ENCODE measurements at regions not wholly inside any gene's neighbourhood (a gene's known extent, or its start where the extent isn't known, plus 50 kb on each side); places are given as distances from the start of the nearest gene placed in this dataset.

DNA sequence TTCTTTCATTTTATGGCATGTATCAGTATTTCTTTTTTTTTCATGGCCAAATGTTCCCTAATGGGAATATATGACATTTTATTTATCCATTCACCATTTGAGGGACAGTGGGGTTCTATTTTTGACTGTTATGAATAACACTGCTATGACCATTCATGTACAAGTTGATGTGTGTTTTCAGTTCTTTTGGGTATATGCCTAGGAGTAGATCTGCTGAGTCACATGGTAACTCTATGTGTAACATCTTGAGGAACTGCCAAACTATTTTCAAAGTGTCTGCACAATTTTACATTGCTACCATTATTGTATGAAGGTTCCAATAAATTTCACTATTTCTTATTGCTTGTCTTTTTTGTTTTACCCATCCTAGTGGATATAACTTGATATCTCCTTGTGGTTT lies 223.0 kb downstream of the TANC2 start:
- H3K4me1 Mint-ChIP-seq, result no peaks in the 10 kb centered on the region
- DNase-seq (ENCODE audit: low spot score) (no peak), ATAC-seq (no peak)
- no peaks in the 10 kb centered on the region for H3K9me3 Mint-ChIP-seq
- H3K36me3 Mint-ChIP-seq, result no peaks in the 10 kb centered on the region
- no peak overlapping the region for H3K27ac Mint-ChIP-seq
- ChIA-PET POLR2A (no interaction called here), CTCF (no interaction called here)
- no peak for TF ChIP-seq ZNF219 (CRISPR knock-in tag; IDR thresholded peaks at IDR 0.05; ENCODE audit: borderline replicate concordance)
- no peak for TF ChIP-seq ZNF263 (CRISPR knock-in tag; IDR thresholded peaks at IDR 0.05; ENCODE audit: low read depth)
- TF ChIP-seq, protein P1, sequence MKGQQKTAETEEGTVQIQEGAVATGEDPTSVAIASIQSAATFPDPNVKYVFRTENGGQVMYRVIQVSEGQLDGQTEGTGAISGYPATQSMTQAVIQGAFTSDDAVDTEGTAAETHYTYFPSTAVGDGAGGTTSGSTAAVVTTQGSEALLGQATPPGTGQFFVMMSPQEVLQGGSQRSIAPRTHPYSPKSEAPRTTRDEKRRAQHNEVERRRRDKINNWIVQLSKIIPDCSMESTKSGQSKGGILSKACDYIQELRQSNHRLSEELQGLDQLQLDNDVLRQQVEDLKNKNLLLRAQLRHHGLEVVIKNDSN (CRISPR knock-in tag; IDR thresholded peaks at IDR 0.05), result no peak
- TF ChIP-seq, protein P2, sequence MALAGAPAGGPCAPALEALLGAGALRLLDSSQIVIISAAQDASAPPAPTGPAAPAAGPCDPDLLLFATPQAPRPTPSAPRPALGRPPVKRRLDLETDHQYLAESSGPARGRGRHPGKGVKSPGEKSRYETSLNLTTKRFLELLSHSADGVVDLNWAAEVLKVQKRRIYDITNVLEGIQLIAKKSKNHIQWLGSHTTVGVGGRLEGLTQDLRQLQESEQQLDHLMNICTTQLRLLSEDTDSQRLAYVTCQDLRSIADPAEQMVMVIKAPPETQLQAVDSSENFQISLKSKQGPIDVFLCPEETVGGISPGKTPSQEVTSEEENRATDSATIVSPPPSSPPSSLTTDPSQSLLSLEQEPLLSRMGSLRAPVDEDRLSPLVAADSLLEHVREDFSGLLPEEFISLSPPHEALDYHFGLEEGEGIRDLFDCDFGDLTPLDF (CRISPR knock-in tag; IDR thresholded peaks at IDR 0.05), result no peak
- TF ChIP-seq, protein P3, sequence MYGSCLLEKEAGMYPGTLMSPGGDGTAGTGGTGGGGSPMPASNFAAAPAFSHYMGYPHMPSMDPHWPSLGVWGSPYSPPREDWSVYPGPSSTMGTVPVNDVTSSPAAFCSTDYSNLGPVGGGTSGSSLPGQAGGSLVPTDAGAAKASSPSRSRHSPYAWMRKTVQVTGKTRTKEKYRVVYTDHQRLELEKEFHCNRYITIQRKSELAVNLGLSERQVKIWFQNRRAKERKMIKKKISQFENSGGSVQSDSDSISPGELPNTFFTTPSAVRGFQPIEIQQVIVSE (CRISPR knock-in tag; IDR thresholded peaks at IDR 0.05; ENCODE audit: borderline replicate concordance), result no peak
- TF ChIP-seq RELA (CRISPR knock-in tag; IDR thresholded peaks at IDR 0.05; ENCODE audit: borderline replicate concordance), result no peak
- H3K27me3 Mint-ChIP-seq (ENCODE audit: low read depth), result no peaks in the 10 kb centered on the region
- H3K4me3 Mint-ChIP-seq, result no peak overlapping the region

DNA sequence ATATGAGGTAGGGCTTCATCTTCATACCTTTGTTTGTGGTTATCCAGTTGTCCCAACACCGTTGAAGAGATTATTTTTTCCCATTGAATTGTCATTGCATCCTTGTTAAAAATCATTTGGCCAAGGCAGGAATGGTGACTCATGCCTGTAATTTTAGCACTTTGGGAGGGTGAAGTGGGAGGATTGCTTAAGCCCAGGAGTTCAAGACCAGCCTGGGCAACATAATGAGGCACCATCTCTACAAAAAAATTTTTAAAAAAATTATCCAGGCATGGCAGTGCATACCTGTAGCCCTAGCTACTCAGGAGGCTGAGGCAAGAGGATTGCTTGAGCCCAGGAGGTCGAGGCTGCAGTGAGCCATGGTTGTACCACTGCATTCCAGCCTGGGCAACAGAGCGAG lies 223.9 kb downstream of the TANC2 start:
- no peaks in the 10 kb centered on the region for H3K27me3 Mint-ChIP-seq (ENCODE audit: low read depth)
- H3K9me3 Mint-ChIP-seq, result no peaks in the 10 kb centered on the region
- TF ChIP-seq, protein P4, sequence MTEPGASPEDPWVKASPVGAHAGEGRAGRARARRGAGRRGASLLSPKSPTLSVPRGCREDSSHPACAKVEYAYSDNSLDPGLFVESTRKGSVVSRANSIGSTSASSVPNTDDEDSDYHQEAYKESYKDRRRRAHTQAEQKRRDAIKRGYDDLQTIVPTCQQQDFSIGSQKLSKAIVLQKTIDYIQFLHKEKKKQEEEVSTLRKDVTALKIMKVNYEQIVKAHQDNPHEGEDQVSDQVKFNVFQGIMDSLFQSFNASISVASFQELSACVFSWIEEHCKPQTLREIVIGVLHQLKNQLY (CRISPR knock-in tag; IDR thresholded peaks at IDR 0.05), result no peak
- TF ChIP-seq, protein P5, sequence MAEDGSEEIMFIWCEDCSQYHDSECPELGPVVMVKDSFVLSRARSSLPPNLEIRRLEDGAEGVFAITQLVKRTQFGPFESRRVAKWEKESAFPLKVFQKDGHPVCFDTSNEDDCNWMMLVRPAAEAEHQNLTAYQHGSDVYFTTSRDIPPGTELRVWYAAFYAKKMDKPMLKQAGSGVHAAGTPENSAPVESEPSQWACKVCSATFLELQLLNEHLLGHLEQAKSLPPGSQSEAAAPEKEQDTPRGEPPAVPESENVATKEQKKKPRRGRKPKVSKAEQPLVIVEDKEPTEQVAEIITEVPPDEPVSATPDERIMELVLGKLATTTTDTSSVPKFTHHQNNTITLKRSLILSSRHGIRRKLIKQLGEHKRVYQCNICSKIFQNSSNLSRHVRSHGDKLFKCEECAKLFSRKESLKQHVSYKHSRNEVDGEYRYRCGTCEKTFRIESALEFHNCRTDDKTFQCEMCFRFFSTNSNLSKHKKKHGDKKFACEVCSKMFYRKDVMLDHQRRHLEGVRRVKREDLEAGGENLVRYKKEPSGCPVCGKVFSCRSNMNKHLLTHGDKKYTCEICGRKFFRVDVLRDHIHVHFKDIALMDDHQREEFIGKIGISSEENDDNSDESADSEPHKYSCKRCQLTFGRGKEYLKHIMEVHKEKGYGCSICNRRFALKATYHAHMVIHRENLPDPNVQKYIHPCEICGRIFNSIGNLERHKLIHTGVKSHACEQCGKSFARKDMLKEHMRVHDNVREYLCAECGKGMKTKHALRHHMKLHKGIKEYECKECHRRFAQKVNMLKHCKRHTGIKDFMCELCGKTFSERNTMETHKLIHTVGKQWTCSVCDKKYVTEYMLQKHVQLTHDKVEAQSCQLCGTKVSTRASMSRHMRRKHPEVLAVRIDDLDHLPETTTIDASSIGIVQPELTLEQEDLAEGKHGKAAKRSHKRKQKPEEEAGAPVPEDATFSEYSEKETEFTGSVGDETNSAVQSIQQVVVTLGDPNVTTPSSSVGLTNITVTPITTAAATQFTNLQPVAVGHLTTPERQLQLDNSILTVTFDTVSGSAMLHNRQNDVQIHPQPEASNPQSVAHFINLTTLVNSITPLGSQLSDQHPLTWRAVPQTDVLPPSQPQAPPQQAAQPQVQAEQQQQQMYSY (CRISPR knock-in tag; IDR thresholded peaks at IDR 0.05), result no peak
- TF ChIP-seq ATF1 (CRISPR knock-in tag; IDR thresholded peaks at IDR 0.05) (no peak), ZNF671 (CRISPR knock-in tag; IDR thresholded peaks at IDR 0.05) (no peak)
- H3K27ac Mint-ChIP-seq, result no peak overlapping the region
- no peak for DNase-seq (ENCODE audit: low spot score)
- H3K36me3 Mint-ChIP-seq, result no peaks in the 10 kb centered on the region
- ATAC-seq, result no peak
- H3K4me1 Mint-ChIP-seq, result no peaks in the 10 kb centered on the region
- ChIA-PET POLR2A (no interaction called here), CTCF (no interaction called here)
- H3K4me3 Mint-ChIP-seq, result no peak overlapping the region

DNA sequence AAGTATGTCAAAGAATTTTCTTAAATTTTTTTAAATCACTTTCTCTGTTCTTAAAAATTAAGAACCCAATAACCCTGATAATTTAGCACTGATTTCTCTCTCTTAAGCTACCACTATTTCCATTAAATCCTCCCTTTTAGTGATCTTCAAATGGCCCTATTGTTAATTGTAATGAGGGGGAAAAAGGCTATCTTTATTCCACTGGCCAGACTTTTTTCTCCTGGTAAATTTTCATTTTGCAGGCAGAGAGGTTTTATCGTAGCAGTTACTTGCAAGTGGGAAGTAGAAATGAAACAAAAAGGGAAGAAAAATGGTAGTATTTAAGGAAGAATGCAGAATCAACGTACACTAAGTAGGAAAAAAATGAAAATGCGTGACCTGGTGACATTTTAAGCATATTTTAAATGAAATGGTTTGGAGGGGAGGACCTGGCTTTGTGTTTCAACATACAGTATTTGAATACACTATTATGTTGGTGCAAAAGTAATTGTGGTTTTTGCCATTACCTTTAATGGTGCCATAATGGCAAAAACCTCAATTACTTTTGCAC lies 224.9 kb downstream of the TANC2 start:
- no peaks in the 10 kb centered on the region for H3K9me3 Mint-ChIP-seq
- DNase-seq (ENCODE audit: low spot score) (no peak), ATAC-seq (no peak)
- ChIA-PET POLR2A (no interaction called here), CTCF (interaction anchor here (0.5 kb wide), 1 partner anchor 29 kb away, joined by 3 read pairs; no protein-coding TSS in a partner anchor)
- H3K4me1 Mint-ChIP-seq, result no peaks in the 10 kb centered on the region
- no peak overlapping the region for H3K4me3 Mint-ChIP-seq
- no peaks in the 10 kb centered on the region for H3K36me3 Mint-ChIP-seq
- H3K27me3 Mint-ChIP-seq (ENCODE audit: low read depth), result no peaks in the 10 kb centered on the region
- no peak overlapping the region for H3K27ac Mint-ChIP-seq
- no peak for TF ChIP-seq MYBL2 (CRISPR knock-in tag; IDR thresholded peaks at IDR 0.05)
- no peak for TF ChIP-seq ELF4 (CRISPR knock-in tag; IDR thresholded peaks at IDR 0.05; ENCODE audit: low read depth)
- no peak for TF ChIP-seq ZBTB21 (CRISPR knock-in tag; IDR thresholded peaks at IDR 0.05; ENCODE audit: borderline replicate concordance)
- TF ChIP-seq, protein P6, sequence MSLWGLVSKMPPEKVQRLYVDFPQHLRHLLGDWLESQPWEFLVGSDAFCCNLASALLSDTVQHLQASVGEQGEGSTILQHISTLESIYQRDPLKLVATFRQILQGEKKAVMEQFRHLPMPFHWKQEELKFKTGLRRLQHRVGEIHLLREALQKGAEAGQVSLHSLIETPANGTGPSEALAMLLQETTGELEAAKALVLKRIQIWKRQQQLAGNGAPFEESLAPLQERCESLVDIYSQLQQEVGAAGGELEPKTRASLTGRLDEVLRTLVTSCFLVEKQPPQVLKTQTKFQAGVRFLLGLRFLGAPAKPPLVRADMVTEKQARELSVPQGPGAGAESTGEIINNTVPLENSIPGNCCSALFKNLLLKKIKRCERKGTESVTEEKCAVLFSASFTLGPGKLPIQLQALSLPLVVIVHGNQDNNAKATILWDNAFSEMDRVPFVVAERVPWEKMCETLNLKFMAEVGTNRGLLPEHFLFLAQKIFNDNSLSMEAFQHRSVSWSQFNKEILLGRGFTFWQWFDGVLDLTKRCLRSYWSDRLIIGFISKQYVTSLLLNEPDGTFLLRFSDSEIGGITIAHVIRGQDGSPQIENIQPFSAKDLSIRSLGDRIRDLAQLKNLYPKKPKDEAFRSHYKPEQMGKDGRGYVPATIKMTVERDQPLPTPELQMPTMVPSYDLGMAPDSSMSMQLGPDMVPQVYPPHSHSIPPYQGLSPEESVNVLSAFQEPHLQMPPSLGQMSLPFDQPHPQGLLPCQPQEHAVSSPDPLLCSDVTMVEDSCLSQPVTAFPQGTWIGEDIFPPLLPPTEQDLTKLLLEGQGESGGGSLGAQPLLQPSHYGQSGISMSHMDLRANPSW (CRISPR knock-in tag; conservative IDR thresholded peaks at IDR 0.05; ENCODE audit: low read depth), result no peak
- no peak for TF ChIP-seq NR2C2 (CRISPR knock-in tag; IDR thresholded peaks at IDR 0.05)
- no peak for TF ChIP-seq JAZF1 (CRISPR knock-in tag; IDR thresholded peaks at IDR 0.05)
- TF ChIP-seq, protein P7, sequence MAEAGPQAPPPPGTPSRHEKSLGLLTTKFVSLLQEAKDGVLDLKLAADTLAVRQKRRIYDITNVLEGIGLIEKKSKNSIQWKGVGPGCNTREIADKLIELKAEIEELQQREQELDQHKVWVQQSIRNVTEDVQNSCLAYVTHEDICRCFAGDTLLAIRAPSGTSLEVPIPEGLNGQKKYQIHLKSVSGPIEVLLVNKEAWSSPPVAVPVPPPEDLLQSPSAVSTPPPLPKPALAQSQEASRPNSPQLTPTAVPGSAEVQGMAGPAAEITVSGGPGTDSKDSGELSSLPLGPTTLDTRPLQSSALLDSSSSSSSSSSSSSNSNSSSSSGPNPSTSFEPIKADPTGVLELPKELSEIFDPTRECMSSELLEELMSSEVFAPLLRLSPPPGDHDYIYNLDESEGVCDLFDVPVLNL (CRISPR knock-in tag; IDR thresholded peaks at IDR 0.05; ENCODE audit: borderline replicate concordance, low read depth), result no peak
- TF ChIP-seq, protein P8, sequence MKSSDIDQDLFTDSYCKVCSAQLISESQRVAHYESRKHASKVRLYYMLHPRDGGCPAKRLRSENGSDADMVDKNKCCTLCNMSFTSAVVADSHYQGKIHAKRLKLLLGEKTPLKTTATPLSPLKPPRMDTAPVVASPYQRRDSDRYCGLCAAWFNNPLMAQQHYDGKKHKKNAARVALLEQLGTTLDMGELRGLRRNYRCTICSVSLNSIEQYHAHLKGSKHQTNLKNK (CRISPR knock-in tag; IDR thresholded peaks at IDR 0.05), result no peak
- no peak for TF ChIP-seq ESRRA (CRISPR knock-in tag; IDR thresholded peaks at IDR 0.05; ENCODE audit: borderline replicate concordance)
- no peak for TF ChIP-seq FOXJ3 (CRISPR knock-in tag; IDR thresholded peaks at IDR 0.05; ENCODE audit: borderline replicate concordance)
- TF ChIP-seq TP53 (CRISPR knock-in tag; IDR thresholded peaks at IDR 0.05), result no peak

All from WTC11 (cell line).